Hippocampal formation (tissue), 2 donors: ENCODE measurements at regions not wholly inside any gene's neighbourhood (a gene's known extent, or its start where the extent isn't known, plus 50 kb on each side); places are given as distances from the start of the nearest gene placed in this dataset.
A peak's percentile ranks its signal among the peaks of the same experiment; 100 is the strongest.
"Not testable (repeated sequence)": the region's sequence is repeated elsewhere in the genome, so short reads cannot be mapped to it uniquely, and the experiment has no call there.

Experiments
- DNase-seq, 2 donors: peaks; one replicate each; lab custom pipeline; 2025; lab: John Stamatoyannopoulos, UW

- not testable (repeated sequence) for DNase-seq
Measured at GRCh38 chr10:9273126-9273833, 1218.8 kb downstream of the GATA3 start.

- DNase-seq = no peak
Measured at GRCh38 chr10:9274206-9274755, 1219.8 kb downstream of the GATA3 start.

- DNase-seq = no peak
Measured at GRCh38 chr10:9275861-9276260, 1221.4 kb downstream of the GATA3 start.

GRCh38 chr10:9285690-9286089 lies 1231.2 kb downstream of the GATA3 start:
- DNase-seq = no peak

GRCh38 chr10:9289811-9290210 lies 1235.3 kb downstream of the GATA3 start:
- no peak for DNase-seq

GRCh38 chr10:9291081-9291480 lies 1236.6 kb downstream of the GATA3 start:
- no peak for DNase-seq

- DNase-seq = no peak
Measured at GRCh38 chr10:9294132-9294663, 1239.7 kb downstream of the GATA3 start.

GRCh38 chr10:9294865-9295264 lies 1240.4 kb downstream of the GATA3 start:
- DNase-seq = no peak

GRCh38 chr10:9296190-9296589 lies 1241.7 kb downstream of the GATA3 start:
- no peak for DNase-seq

GRCh38 chr10:9297580-9297979 lies 1243.1 kb downstream of the GATA3 start:
- no peak for DNase-seq

- DNase-seq = no peak
Measured at GRCh38 chr10:9299966-9300365, 1245.5 kb downstream of the GATA3 start.

- peak in 1 of 2 donors; percentile 24 for DNase-seq
Measured at GRCh38 chr10:9301148-9301547, 1246.7 kb downstream of the GATA3 start.

- no peak for DNase-seq
Measured at GRCh38 chr10:9301554-9301953, 1247.1 kb downstream of the GATA3 start.

GRCh38 chr10:9302140-9302746 lies 1247.8 kb downstream of the GATA3 start:
- peak in 1 of 2 donors; percentile 63 for DNase-seq

GRCh38 chr10:9305018-9305655 lies 1250.6 kb downstream of the GATA3 start:
- DNase-seq = no peak

- DNase-seq = no peak
Measured at GRCh38 chr10:9311702-9312499, 1257.4 kb downstream of the GATA3 start.

GRCh38 chr10:9315292-9315691 lies 1260.8 kb downstream of the GATA3 start:
- no peak for DNase-seq

- peak in 1 of 2 donors; percentile 45 for DNase-seq
Measured at GRCh38 chr10:9331583-9332008, 1277.1 kb downstream of the GATA3 start.

- no peak for DNase-seq
Measured at GRCh38 chr10:9334270-9334669, 1279.8 kb downstream of the GATA3 start.

GRCh38 chr10:9339716-9340115 lies 1285.2 kb downstream of the GATA3 start:
- DNase-seq = no peak

- peak in 1 of 2 donors; percentile 57 for DNase-seq
Measured at GRCh38 chr10:9342885-9343570, 1288.5 kb downstream of the GATA3 start.
